ENCODE measurements at regions not wholly inside any gene's neighbourhood (a gene's known extent, or its start where the extent isn't known, plus 50 kb on each side); places are given as distances from the start of the nearest gene placed in this dataset.

- Histone ChIP-seq H3K4me1 (ENCODE audit: control insufficient read depth, extremely low read depth, insufficient read depth, low read length) (no peaks in the 10 kb centered on the region), H4K20me1 (ENCODE audit: control insufficient read depth, extremely low read depth, insufficient read depth, low read length) (no peaks in the 10 kb centered on the region), H3K27me3 (ENCODE audit: control insufficient read depth, extremely low read depth, insufficient read depth, low read length) (no peaks in the 10 kb centered on the region), H3K36me3 (ENCODE audit: control insufficient read depth in 2 of 2, extremely low read depth in 1 of 2, insufficient read depth in 2 of 2, low read length in 2 of 2) (no peaks in the 10 kb centered on the region), H3K4me3 (ENCODE audit: control insufficient read depth in 2 of 3, extremely low read depth in 1 of 3, insufficient read depth in 2 of 3, low read depth in 1 of 3, low read length in 3 of 3) (no peak overlapping the region), H3K4me2 (ENCODE audit: control insufficient read depth, extremely low read depth, insufficient read depth, low read depth, low read length) (no peak overlapping the region), H3K79me2 (ENCODE audit: control insufficient read depth, insufficient read depth, low read length) (no peaks in the 10 kb centered on the region), H3K27ac (ENCODE audit: control insufficient read depth, insufficient read depth, low read length) (no peak overlapping the region), H3K9me1 (ENCODE audit: control insufficient read depth, extremely low read depth, insufficient read depth, low read length) (no peaks in the 10 kb centered on the region), H3K9me3 (ENCODE audit: control insufficient read depth, low read depth, low read length) (no peaks in the 10 kb centered on the region), H3K9ac (ENCODE audit: control insufficient read depth, extremely low read depth, insufficient read depth, low read length) (no peak overlapping the region), H2AFZ (ENCODE audit: control insufficient read depth, low read length) (no peak overlapping the region)
- TF ChIP-seq CTCF (optimal IDR thresholded peaks at IDR 0.05 in 1 of 3, IDR thresholded peaks at IDR 0.05 in 1 of 3, conservative IDR thresholded peaks at IDR 0.05 in 1 of 3; ENCODE audit: extremely low read depth in 1 of 3, insufficient read depth in 2 of 3, low read length in 3 of 3) (no peak), EZH2 (IDR thresholded peaks at IDR 0.05; ENCODE audit: low read length) (no peak)
- FAIRE-seq (no peak), DNase-seq (ENCODE audit: low read depth, low spot score) (no peak)
- dilution Hi-C loops (cut with MboI; ENCODE audit: extremely low pct_ligation_motif_present, low sequenced_read_pairs), result no loop called here
Measured at GRCh38 chr5:9817819-9818218, 187.7 kb upstream of the TAS2R1 start.

DNA sequence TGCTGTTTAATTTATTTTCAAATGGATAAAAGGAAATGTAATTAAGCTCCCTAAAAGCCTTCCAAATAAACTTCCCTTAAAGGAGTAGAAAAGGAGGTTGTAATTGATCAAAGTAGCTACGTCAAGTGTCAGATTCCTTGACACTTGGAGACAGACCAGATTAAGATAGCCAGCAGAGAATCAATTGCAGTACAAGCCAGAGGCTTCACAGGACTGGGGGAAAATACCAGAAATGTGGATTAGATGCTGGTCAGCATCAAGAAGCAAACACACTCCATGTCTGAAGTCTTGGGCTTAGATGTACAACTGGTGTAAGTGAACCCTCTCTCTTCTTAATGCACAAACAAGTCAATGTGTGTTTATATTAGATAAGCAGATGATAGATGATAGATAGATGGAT is 184.9 kb upstream of the TAS2R1 start:
- Histone ChIP-seq H3K79me2 (ENCODE audit: control insufficient read depth, insufficient read depth, low read length) (no peaks in the 10 kb centered on the region), H2AFZ (ENCODE audit: control insufficient read depth, low read length) (no peak overlapping the region), H3K36me3 (ENCODE audit: control insufficient read depth in 2 of 2, extremely low read depth in 1 of 2, insufficient read depth in 2 of 2, low read length in 2 of 2) (no peaks in the 10 kb centered on the region), H4K20me1 (ENCODE audit: control insufficient read depth, extremely low read depth, insufficient read depth, low read length) (no peaks in the 10 kb centered on the region), H3K4me3 (ENCODE audit: control insufficient read depth in 2 of 3, extremely low read depth in 1 of 3, insufficient read depth in 2 of 3, low read depth in 1 of 3, low read length in 3 of 3) (no peak overlapping the region), H3K27me3 (ENCODE audit: control insufficient read depth, extremely low read depth, insufficient read depth, low read length) (no peaks in the 10 kb centered on the region), H3K4me1 (ENCODE audit: control insufficient read depth, extremely low read depth, insufficient read depth, low read length) (no peaks in the 10 kb centered on the region), H3K9me3 (ENCODE audit: control insufficient read depth, low read depth, low read length) (no peaks in the 10 kb centered on the region), H3K9ac (ENCODE audit: control insufficient read depth, extremely low read depth, insufficient read depth, low read length) (no peak overlapping the region), H3K27ac (ENCODE audit: control insufficient read depth, insufficient read depth, low read length) (no peak overlapping the region), H3K9me1 (ENCODE audit: control insufficient read depth, extremely low read depth, insufficient read depth, low read length) (no peaks in the 10 kb centered on the region), H3K4me2 (ENCODE audit: control insufficient read depth, extremely low read depth, insufficient read depth, low read depth, low read length) (no peak overlapping the region)
- FAIRE-seq (no peak), DNase-seq (ENCODE audit: low read depth, low spot score) (no peak)
- dilution Hi-C loops (cut with MboI; ENCODE audit: extremely low pct_ligation_motif_present, low sequenced_read_pairs), result no loop called here
- TF ChIP-seq EZH2 (IDR thresholded peaks at IDR 0.05; ENCODE audit: low read length), result no peak
- TF ChIP-seq CTCF (optimal IDR thresholded peaks at IDR 0.05 in 1 of 3, IDR thresholded peaks at IDR 0.05 in 1 of 3, conservative IDR thresholded peaks at IDR 0.05 in 1 of 3; ENCODE audit: extremely low read depth in 1 of 3, insufficient read depth in 2 of 3, low read length in 3 of 3), result no peak
